Body of pancreas (tissue), 4 donors: ENCODE measurements at regions not wholly inside any gene's neighbourhood (a gene's known extent, or its start where the extent isn't known, plus 50 kb on each side); places are given as distances from the start of the nearest gene placed in this dataset.

ENCODE experiments used
- CTCF ChIP-seq, 7 experiments: fragments of 450-650 bp in 4 of 7; fragments of 200-600 bp in 3 of 7; sonication (generic) in 3 of 7; IDR thresholded peaks; one replicate each; pipeline ENCODE4 v1.5.1; 2016 to 2019; ENCODE audit warnings: antibody characterized with exemption in 7 of 7
- POLR2A ChIP-seq, 3 donors: fragments of 450-650 bp; IDR thresholded peaks; one replicate each; pipeline ENCODE4 v1.6.1; 2016; ENCODE audit warnings: antibody characterized with exemption in 3 of 3, mild to moderate bottlenecking in 2 of 3

- no peak for TF ChIP-seq CTCF (IDR thresholded peaks at IDR 0.05)
- TF ChIP-seq POLR2A (IDR thresholded peaks at IDR 0.05): peak in 1 of 3 donors; percentile 6
Observed at GRCh38 chr10:33661580-33662336, 327.3 kb upstream of the NRP1 start.
